Aorta (tissue), 5 donors: ENCODE measurements at regions not wholly inside any gene's neighbourhood (a gene's known extent, or its start where the extent isn't known, plus 50 kb on each side); places are given as distances from the start of the nearest gene placed in this dataset.

ENCODE experiments used
- ATAC-seq: fragments of 200-7000 bp; cut with Tn5 transposase; one replicate; pipeline ENCODE4 v1.9.1; 2022; ENCODE audit warnings: moderate library complexity; ENCODE audit not compliant: low FRiP score
- DNase-seq, 2 donors: peaks; one replicate each; pipeline ENCODE4 v3.0.0-alpha.2; 2020
- H3K27ac ChIP-seq, 2 donors: one replicate each; pipeline ENCODE4 v1.5.1; 2013; ENCODE audit warnings: low read length in 2 of 2, mild to moderate bottlenecking in 2 of 2, moderate library complexity in 2 of 2, control low read depth in 1 of 2, inconsistent platforms in 1 of 2, low read depth in 1 of 2
- H3K27me3 ChIP-seq, 2 donors: one replicate each; pipeline ENCODE4 v1.6.1; 2013; ENCODE audit warnings: control low read depth in 1 of 2, low read length in 1 of 2, mild to moderate bottlenecking in 1 of 2, moderate library complexity in 1 of 2; ENCODE audit not compliant: insufficient read depth in 2 of 2, control insufficient read depth in 1 of 2
- H3K36me3 ChIP-seq, 2 donors: one replicate each; pipeline ENCODE4 v1.6.1; 2013; ENCODE audit warnings: control low read depth in 1 of 2, low read length in 1 of 2, mild to moderate bottlenecking in 1 of 2; ENCODE audit not compliant: insufficient read depth in 2 of 2, control insufficient read depth in 1 of 2
- H3K4me1 ChIP-seq, 2 donors: one replicate each; pipeline ENCODE4 v1.6.1; 2013; ENCODE audit warnings: low read length in 2 of 2, control low read depth in 1 of 2, mild to moderate bottlenecking in 1 of 2, moderate library complexity in 1 of 2; ENCODE audit not compliant: insufficient read depth in 2 of 2, control insufficient read depth in 1 of 2
- H3K4me3 ChIP-seq, 2 donors: one replicate each; pipeline ENCODE4 v1.5.1; 2013; ENCODE audit warnings: low read length in 2 of 2, control low read depth in 1 of 2, mild to moderate bottlenecking in 1 of 2
- H3K9me3 ChIP-seq: one replicate; pipeline ENCODE4 v1.6.1; 2013; ENCODE audit warnings: mild to moderate bottlenecking, low read length; ENCODE audit not compliant: control insufficient read depth
- WGBS, 2 donors: extraction: QIAGEN DNeasy Blood & Tissue Kit; methylation state at CpG; one replicate each; pipeline ENCODE4 v1.1.7; 2013; 5-methylcytosine and 5-hydroxymethylcytosine counted together
- intact Hi-C, 2 donors: fragments of 100-400 bp; cut with DNase I; formaldehyde crosslinking; loops; one replicate each; pipeline versions ENCODE4 v1.14.2 to v1.15.0; 2022
- donor health status: healthy with polysubstance abuse.
- donor health status: Bipolar disorder and iron deficiency.
- donor health status: DM: no; HTN: no; CAD: no.
- donor health status: DM: no; HTN: no; CAD: no.
- donor health status: DM: yes; HTN: yes; CAD: no.

GRCh38 chr13:87884884-87885283 is 213.7 kb downstream of the SLITRK5 start:
- 31 to 40% methylated on average over 5 of the region's 5 CpGs for WGBS, 2 donors
- Histone ChIP-seq H3K36me3 (no peaks in the 10 kb centered on the region), H3K4me1 (no peaks in the 10 kb centered on the region), H3K4me3 (no peak overlapping the region), H3K27ac (no peak overlapping the region), H3K9me3 (no peaks in the 10 kb centered on the region), H3K27me3 (no peaks in the 10 kb centered on the region)
- ATAC-seq (no peak), DNase-seq (no peak)
- intact Hi-C loops = no loop called here

- WGBS, 2 donors = 80 to 84% methylated on average over 6 of the region's 6 CpGs
- intact Hi-C loops = no loop called here
These were observed 216.4 kb downstream of the SLITRK5 start for GRCh38 chr13:87887459-87888123.

GRCh38 chr13:87889254-87889653 is 218.1 kb downstream of the SLITRK5 start:
- peaks cover 2% of the 10 kb centered on the region for H3K9me3 ChIP-seq
- no peaks in the 10 kb centered on the region for H3K27me3 ChIP-seq
- 44 to 51% methylated on average over 2 of the region's 2 CpGs for WGBS, 2 donors
- no peak for DNase-seq
- no peaks in the 10 kb centered on the region for H3K4me1 ChIP-seq
- intact Hi-C loops = no loop called here
- no peaks in the 10 kb centered on the region for H3K36me3 ChIP-seq
- H3K4me3 ChIP-seq = no peak overlapping the region
- ATAC-seq = no peak
- H3K27ac ChIP-seq = no peak overlapping the region

More at GRCh38 chr13:87887459-87888123, 216.4 kb downstream of the SLITRK5 start:
- no peaks in the 10 kb centered on the region for H3K27me3 ChIP-seq
- no peak overlapping the region for H3K27ac ChIP-seq
- no peak overlapping the region for H3K4me3 ChIP-seq
- no peaks in the 10 kb centered on the region for H3K36me3 ChIP-seq
- ATAC-seq (no peak), DNase-seq (no peak)
- H3K4me1 ChIP-seq = no peaks in the 10 kb centered on the region
- peaks cover 2% of the 10 kb centered on the region for H3K9me3 ChIP-seq

- no peak overlapping the region for H3K27ac ChIP-seq
- H3K4me1 ChIP-seq = no peaks in the 10 kb centered on the region
- ATAC-seq (no peak), DNase-seq (no peak)
- H3K36me3 ChIP-seq = no peaks in the 10 kb centered on the region
- no peak overlapping the region for H3K4me3 ChIP-seq
- H3K9me3 ChIP-seq = peaks cover 2% of the 10 kb centered on the region
- intact Hi-C loops = no loop called here
- H3K27me3 ChIP-seq = no peaks in the 10 kb centered on the region
These were observed 222.0 kb downstream of the SLITRK5 start for GRCh38 chr13:87893186-87893585.

DNA sequence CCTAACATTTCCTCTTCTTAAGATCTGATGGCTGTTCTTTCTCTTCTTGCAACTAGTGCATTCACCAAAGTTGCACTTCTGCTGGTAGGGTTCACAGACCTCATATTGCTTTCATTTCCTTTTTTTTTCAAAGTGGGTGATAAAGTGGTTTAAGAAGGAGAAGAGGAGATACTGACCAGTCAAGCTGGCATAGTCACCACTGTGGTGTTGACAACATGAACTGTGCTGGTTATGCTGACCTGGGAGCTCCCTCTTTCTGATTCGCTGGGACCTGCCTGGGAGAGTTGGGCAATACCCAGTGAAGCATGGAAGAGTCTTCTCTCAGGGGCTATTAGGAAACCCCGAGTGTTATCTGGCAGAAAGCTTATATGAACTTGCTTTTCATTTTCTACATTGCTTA is 222.9 kb downstream of the SLITRK5 start:
- H3K4me1 ChIP-seq = no peaks in the 10 kb centered on the region
- no peak overlapping the region for H3K4me3 ChIP-seq
- H3K36me3 ChIP-seq = no peaks in the 10 kb centered on the region
- ATAC-seq (no peak), DNase-seq (no peak)
- H3K27me3 ChIP-seq = no peaks in the 10 kb centered on the region
- intact Hi-C loops = no loop called here
- H3K27ac ChIP-seq = no peak overlapping the region
- H3K9me3 ChIP-seq = peaks cover 2% of the 10 kb centered on the region
- 60 to 78% methylated on average over 2 of the region's 2 CpGs for WGBS, 2 donors

DNA sequence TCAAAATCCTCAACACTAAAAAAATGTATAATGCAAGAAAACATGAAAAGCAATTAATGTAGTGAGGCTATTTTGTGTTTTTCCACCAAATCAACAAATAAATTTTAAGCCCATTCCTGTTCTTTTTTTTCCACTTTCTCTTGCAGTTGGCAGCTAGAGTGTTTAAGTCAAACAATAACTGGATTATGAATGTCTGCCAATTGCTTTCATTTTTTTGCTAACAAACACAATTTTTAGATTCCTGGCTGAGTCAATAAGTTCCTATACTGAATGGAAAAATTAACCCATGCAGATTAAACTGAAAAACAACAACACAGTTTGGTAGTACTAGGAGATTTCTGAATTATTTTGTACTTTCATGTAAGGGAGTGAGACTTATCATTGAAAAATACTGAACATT is 232.4 kb downstream of the SLITRK5 start:
- no peaks in the 10 kb centered on the region for H3K4me1 ChIP-seq
- no peak overlapping the region for H3K4me3 ChIP-seq
- no peak overlapping the region for H3K27ac ChIP-seq
- ATAC-seq = no peak
- H3K36me3 ChIP-seq = no peaks in the 10 kb centered on the region
- intact Hi-C loops = no loop called here
- no peaks in the 10 kb centered on the region for H3K9me3 ChIP-seq
- no peaks in the 10 kb centered on the region for H3K27me3 ChIP-seq
- no peak for DNase-seq

GRCh38 chr13:87906411-87906810 is 235.2 kb downstream of the SLITRK5 start:
- ATAC-seq = no peak
- 79 to 81% methylated on average over 3 of the region's 3 CpGs for WGBS, 2 donors
- H3K4me1 ChIP-seq = no peaks in the 10 kb centered on the region
- no peaks in the 10 kb centered on the region for H3K36me3 ChIP-seq
- no peak overlapping the region for H3K4me3 ChIP-seq
- H3K27me3 ChIP-seq = no peaks in the 10 kb centered on the region
- no peak for DNase-seq
- no peak overlapping the region for H3K27ac ChIP-seq
- H3K9me3 ChIP-seq = no peaks in the 10 kb centered on the region
- intact Hi-C loops = no loop called here

DNA sequence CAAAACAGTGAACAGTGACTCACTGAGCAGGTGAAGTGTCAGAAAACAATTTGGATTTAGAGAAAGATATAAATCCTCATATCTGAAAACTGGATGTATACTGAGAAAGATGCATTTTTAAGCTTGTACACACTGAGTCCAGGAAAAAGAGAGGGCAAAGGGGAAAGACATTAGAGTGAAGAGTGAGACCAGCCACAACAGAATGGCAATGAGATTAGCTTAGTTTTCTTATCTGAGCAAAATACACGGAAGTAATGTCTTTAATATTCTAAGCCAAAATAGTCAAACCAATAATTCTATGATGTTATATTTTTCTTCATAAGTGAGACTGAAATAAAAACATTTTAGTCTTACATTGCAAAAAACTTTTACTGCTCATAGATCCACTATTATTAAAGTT is 236.0 kb downstream of the SLITRK5 start:
- intact Hi-C loops = no loop called here

GRCh38 chr13:87919956-87920355 is 248.8 kb downstream of the SLITRK5 start:
- Histone ChIP-seq H3K9me3 (no peaks in the 10 kb centered on the region), H3K36me3 (no peaks in the 10 kb centered on the region), H3K4me3 (no peak overlapping the region), H3K27me3 (no peaks in the 10 kb centered on the region), H3K27ac (no peak overlapping the region), H3K4me1 (no peaks in the 10 kb centered on the region)
- DNase-seq (no peak), ATAC-seq (no peak)
- intact Hi-C loops = no loop called here

More for the DNA sequence above, 236.0 kb downstream of the SLITRK5 start:
- no peak overlapping the region for H3K4me3 ChIP-seq
- no peaks in the 10 kb centered on the region for H3K4me1 ChIP-seq
- no peaks in the 10 kb centered on the region for H3K36me3 ChIP-seq
- 14 to 16% methylated on average over 1 of the region's 1 CpG for whole genome bisulfite sequencing, 2 donors
- ATAC-seq (no peak), DNase-seq (no peak)
- no peak overlapping the region for H3K27ac ChIP-seq
- no peaks in the 10 kb centered on the region for H3K27me3 ChIP-seq
- no peaks in the 10 kb centered on the region for H3K9me3 ChIP-seq
